ENCODE measurements at regions not wholly inside any gene's neighbourhood (a gene's known extent, or its start where the extent isn't known, plus 50 kb on each side); places are given as distances from the start of the nearest gene placed in this dataset.

DNA sequence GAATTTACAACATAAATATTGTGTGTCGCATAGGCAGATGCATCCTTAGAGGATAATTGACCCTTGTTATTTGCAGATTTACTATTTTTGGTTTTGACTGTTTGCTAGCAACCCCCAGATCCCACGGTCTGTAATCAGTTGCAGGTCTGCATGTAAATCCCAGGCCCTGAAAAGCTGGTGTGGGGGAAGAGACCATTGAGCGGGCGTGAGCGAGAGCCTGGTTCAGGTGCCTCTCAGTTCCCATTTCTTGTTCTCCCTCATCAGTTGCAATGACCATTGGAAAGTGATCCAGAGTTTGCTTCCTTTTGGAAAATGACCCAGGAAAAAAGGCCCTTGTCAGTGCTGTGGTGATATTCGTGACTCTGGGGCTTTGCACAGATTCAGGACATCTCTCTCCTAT is 238.9 kb downstream of the UACA start:
- TF ChIP-seq CTCF (IDR thresholded peaks at IDR 0.05) (no peak), POLR2A (IDR thresholded peaks at IDR 0.05) (no peak)
